Stomach (tissue), 8 donors: ENCODE measurements at regions not wholly inside any gene's neighbourhood (a gene's known extent, or its start where the extent isn't known, plus 50 kb on each side); places are given as distances from the start of the nearest gene placed in this dataset.

ENCODE experiments used
- DNase-seq, 2 donors: peaks; one replicate each; pipeline versions ENCODE4 v3.0.0 to v3.0.0-alpha.2; 2013 to 2019
- H3K27ac ChIP-seq, 5 donors: fragments of 200-600 bp in 4 of 5; sonication (generic) in 4 of 5; one replicate each; pipeline ENCODE4 v1.5.1; 2013 to 2019; ENCODE audit warnings: mild to moderate bottlenecking in 1 of 5, moderate library complexity in 1 of 5
- H3K27me3 ChIP-seq, 3 donors: fragments of 200-600 bp; sonication (generic); one replicate each; pipeline ENCODE4 v1.5.1; 2017 to 2019; ENCODE audit warnings: mixed run types in 1 of 3
- H3K36me3 ChIP-seq, 4 donors: fragments of 200-600 bp; sonication (generic); 1 replicate in 3 of 4; 2 replicates in 1 of 4; pipeline ENCODE4 v1.5.1; 2016 to 2019
- H3K4me1 ChIP-seq, 4 donors: fragments of 200-600 bp; sonication (generic); one replicate each; pipeline ENCODE4 v1.5.1; 2016 to 2019
- H3K4me3 ChIP-seq, 4 donors: fragments of 200-600 bp; sonication (generic) in 3 of 4; one replicate each; pipeline ENCODE4 v1.5.1; 2016 to 2019; ENCODE audit warnings: mild to moderate bottlenecking in 1 of 4
- H3K9me3 ChIP-seq, 4 donors: fragments of 200-600 bp; sonication (generic); one replicate each; pipeline ENCODE4 v1.5.1; 2016 to 2019
- EP300 ChIP-seq: sonication (generic); formaldehyde crosslinking; IDR thresholded peaks from one replicate; pipeline ENCODE4 v1.6.1; 2017; ENCODE audit warnings: antibody characterized with exemption
- POLR2A ChIP-seq, 4 donors: fragments of 450-650 bp; IDR thresholded peaks; one replicate each; pipeline ENCODE4 v1.6.1; 2016; ENCODE audit warnings: antibody characterized with exemption in 4 of 4, control low read depth in 2 of 4, mild to moderate bottlenecking in 1 of 4, moderate library complexity in 1 of 4
- POLR2AphosphoS5 ChIP-seq, 3 donors: sonication (generic); formaldehyde crosslinking; IDR thresholded peaks; one replicate each; pipeline ENCODE4 v1.6.1; 2016; ENCODE audit warnings: antibody characterized with exemption in 3 of 3
- WGBS, 5 donors: extraction: QIAGEN DNeasy Blood & Tissue Kit in 3 of 5; methylation state at CpG; one replicate each; pipeline versions ENCODE4 v1.1.5 to v1.1.7; 2013 to 2018; 5-methylcytosine and 5-hydroxymethylcytosine counted together
- intact Hi-C: fragments of 100-400 bp; cut with DNase I; formaldehyde crosslinking; loops from one replicate; pipeline ENCODE4 v1.15.1; 2023; ENCODE audit warnings: low total_unique reads
- TF ChIP-seq, protein P1 (sequence below), 7 experiments: fragments of 450-650 bp in 4 of 7; fragments of 200-600 bp in 3 of 7; sonication (generic) in 3 of 7; IDR thresholded peaks; one replicate each; pipeline ENCODE4 v1.5.1; 2016 to 2019; ENCODE audit warnings: antibody characterized with exemption in 7 of 7, control low read depth in 2 of 7, mild to moderate bottlenecking in 1 of 7
- donor health status: healthy with polysubstance abuse.
- donor health status: Bipolar disorder and iron deficiency.
- donor health status: healthy.

DNA sequence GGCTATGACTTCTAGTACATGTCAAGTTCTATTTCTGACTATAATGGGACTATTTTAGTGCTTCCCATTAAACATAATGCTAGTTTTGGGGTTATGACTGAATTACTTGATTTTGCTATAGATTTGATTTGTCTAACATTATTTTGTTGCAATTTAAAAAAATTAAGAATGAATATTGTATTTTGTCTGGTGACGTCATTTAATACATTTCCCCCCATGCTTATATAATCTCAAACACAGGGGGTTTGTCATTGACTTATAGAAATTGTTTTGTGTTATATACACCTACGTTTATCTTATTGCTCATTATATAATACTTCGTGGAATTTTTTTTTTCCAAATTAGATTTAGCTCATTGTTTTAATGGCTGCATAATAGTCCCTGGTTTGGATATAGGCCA lies 270.3 kb upstream of the VLDLR start:
- H3K4me1 ChIP-seq: no peaks in the 10 kb centered on the region
- no peaks in the 10 kb centered on the region for H3K36me3 ChIP-seq
- no peak for DNase-seq
- 80 to 90% (median 87%) methylated on average over 3 of the region's 3 CpGs for WGBS, 5 donors
- intact Hi-C loops: no loop called here
- TF ChIP-seq EP300: no peak
- TF ChIP-seq, protein P1, sequence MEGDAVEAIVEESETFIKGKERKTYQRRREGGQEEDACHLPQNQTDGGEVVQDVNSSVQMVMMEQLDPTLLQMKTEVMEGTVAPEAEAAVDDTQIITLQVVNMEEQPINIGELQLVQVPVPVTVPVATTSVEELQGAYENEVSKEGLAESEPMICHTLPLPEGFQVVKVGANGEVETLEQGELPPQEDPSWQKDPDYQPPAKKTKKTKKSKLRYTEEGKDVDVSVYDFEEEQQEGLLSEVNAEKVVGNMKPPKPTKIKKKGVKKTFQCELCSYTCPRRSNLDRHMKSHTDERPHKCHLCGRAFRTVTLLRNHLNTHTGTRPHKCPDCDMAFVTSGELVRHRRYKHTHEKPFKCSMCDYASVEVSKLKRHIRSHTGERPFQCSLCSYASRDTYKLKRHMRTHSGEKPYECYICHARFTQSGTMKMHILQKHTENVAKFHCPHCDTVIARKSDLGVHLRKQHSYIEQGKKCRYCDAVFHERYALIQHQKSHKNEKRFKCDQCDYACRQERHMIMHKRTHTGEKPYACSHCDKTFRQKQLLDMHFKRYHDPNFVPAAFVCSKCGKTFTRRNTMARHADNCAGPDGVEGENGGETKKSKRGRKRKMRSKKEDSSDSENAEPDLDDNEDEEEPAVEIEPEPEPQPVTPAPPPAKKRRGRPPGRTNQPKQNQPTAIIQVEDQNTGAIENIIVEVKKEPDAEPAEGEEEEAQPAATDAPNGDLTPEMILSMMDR (IDR thresholded peaks at IDR 0.05): no peak
- TF ChIP-seq POLR2AphosphoS5 (IDR thresholded peaks at IDR 0.05): no peak
- no peak for TF ChIP-seq POLR2A (IDR thresholded peaks at IDR 0.05)
- no peak overlapping the region for H3K4me3 ChIP-seq
- H3K27me3 ChIP-seq: no peaks in the 10 kb centered on the region
- peaks cover 0 to 13% (median 9%) of the 10 kb centered on the region in 4 donors for H3K9me3 ChIP-seq
- no peak overlapping the region for H3K27ac ChIP-seq

DNA sequence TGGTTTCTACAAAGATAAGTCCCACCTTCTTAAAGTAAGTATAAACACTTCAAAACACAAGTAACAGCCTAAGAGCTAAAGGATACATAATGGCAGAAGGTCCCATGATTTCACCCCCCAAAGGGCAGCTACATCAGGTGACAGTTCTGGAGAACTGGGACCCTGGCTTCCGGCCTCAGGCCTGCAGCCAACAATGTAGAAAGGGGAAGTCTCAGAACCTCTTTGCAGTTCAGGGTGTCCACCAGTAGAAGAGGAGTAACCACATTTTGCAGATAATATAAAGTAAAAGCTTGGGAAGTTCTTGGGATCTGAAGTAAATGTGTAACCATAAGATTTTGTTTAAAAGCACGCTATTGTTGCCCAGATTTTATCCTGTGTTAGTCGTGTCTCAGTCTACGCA lies 267.4 kb upstream of the VLDLR start:
- H3K4me3 ChIP-seq: no peak overlapping the region
- intact Hi-C loops: no loop called here
- no peak for DNase-seq
- H3K36me3 ChIP-seq: no peaks in the 10 kb centered on the region
- peaks cover 0 to under 1% (median 0%) of the 10 kb centered on the region in 4 donors for H3K9me3 ChIP-seq
- H3K27ac ChIP-seq: no peak overlapping the region
- 69 to 83% (median 75%) methylated on average over 4 of the region's 4 CpGs for WGBS, 5 donors
- H3K27me3 ChIP-seq: no peaks in the 10 kb centered on the region
- H3K4me1 ChIP-seq: no peaks in the 10 kb centered on the region
- TF ChIP-seq, protein P1 (IDR thresholded peaks at IDR 0.05): no peak
- TF ChIP-seq EP300 (no peak), POLR2A (IDR thresholded peaks at IDR 0.05) (no peak), POLR2AphosphoS5 (IDR thresholded peaks at IDR 0.05) (no peak)

DNA sequence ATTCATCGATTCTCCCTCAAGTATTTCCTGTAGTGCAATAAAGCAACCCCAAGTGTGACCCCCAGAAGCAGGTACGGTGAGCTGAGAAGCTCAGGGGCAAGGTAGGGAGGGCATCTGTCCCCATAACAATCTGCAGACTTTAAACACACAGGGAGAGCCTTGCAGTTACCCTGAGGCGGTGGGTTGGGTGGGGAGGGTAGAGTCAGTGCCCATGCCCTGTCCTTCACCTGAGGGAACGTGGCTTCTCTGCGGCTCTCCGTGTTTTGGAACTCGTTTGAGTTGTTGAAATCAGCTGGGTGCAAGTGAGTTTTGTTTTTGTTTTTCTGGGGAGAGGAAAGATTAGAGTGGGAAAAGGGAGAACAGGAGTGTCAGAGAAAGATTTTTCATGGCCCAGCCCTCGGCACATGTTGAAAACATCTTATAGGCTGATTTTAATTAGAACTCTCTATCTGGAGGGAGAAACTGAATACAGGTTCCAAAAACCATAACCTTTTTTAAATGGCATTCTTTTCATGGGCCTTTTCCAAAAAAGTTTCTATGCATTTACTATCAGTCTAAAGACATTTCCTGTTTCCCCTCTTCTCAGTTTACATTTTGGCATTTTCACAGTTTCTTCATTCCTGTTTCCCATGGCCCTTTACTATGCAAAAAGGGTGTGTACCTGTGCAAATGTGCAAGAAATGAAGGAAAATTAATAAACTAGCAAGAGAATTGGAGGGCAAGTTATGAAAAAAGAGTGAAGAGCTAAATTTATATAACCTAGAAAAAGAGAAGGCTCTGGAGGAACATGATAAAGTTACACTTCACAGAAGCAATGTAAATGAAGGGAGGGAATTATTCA lies 266.5 kb upstream of the VLDLR start:
- no peak for DNase-seq
- intact Hi-C loops: no loop called here
- Histone ChIP-seq H3K36me3 (no peaks in the 10 kb centered on the region), H3K4me1 (no peaks in the 10 kb centered on the region), H3K27me3 (no peaks in the 10 kb centered on the region), H3K4me3 (no peak overlapping the region), H3K9me3 (no peaks in the 10 kb centered on the region), H3K27ac (no peak overlapping the region)
- TF ChIP-seq, protein P1 (IDR thresholded peaks at IDR 0.05): no peak
- TF ChIP-seq POLR2AphosphoS5 (IDR thresholded peaks at IDR 0.05): no peak
- 66 to 74% (median 69%) methylated on average over 8 of the region's 8 CpGs for WGBS, 5 donors

DNA sequence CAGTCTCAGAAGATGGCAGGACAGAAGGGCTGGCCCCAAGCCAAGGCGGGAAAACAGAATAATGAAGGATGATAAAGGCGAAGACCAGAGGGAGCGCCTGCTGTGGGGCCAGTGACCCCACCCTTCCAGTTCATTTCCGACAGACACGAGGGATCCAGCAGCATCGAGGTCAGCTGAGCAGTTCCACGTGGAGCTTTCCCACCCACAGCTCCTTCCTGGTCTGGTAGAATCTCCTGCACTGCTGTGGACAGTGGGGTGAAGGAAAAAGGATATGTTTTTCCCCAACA lies 265.9 kb upstream of the VLDLR start:
- no peak for TF ChIP-seq POLR2AphosphoS5 (IDR thresholded peaks at IDR 0.05)
- TF ChIP-seq, protein P1 (IDR thresholded peaks at IDR 0.05): no peak
- no peak for TF ChIP-seq EP300
- no peak for TF ChIP-seq POLR2A (IDR thresholded peaks at IDR 0.05)
- peak in 1 of 2 donors; percentile 27 for DNase-seq
- 60 to 70% (median 62%) methylated on average over 7 of the region's 7 CpGs for WGBS, 5 donors
- intact Hi-C loops: no loop called here
- Histone ChIP-seq H3K9me3 (no peaks in the 10 kb centered on the region), H3K27ac (no peak overlapping the region), H3K4me3 (no peak overlapping the region), H3K4me1 (no peaks in the 10 kb centered on the region), H3K27me3 (no peaks in the 10 kb centered on the region), H3K36me3 (no peaks in the 10 kb centered on the region)
